PC-3 (cell line): ENCODE measurements at regions not wholly inside any gene's neighbourhood (a gene's known extent, or its start where the extent isn't known, plus 50 kb on each side); places are given as distances from the start of the nearest gene placed in this dataset.

Experiments
- ATAC-seq: fragments of 200-7000 bp; cut with Tn5 transposase; 2 replicates; pipeline ENCODE4 v1.9.1; 2020; ENCODE audit warnings: mild to moderate bottlenecking, moderate library complexity
- BruUV-seq: library from RNA; stranded (reverse); fragments of 400-500 nt; replicated peaks from 2 replicates; lab custom pipeline; 2021; lab: Mats Ljungman, UMichigan
- CTCF ChIA-PET: fragments of 300-600 bp; sonication (Branson Sonifier 250); formaldehyde crosslinking; loops from one replicate; lab custom pipeline; 2022; ENCODE audit warnings: antibody characterized with exemption; lab: Charles Lee
- POLR2A ChIA-PET: fragments of 300-600 bp; sonication (Branson Sonifier 250); formaldehyde crosslinking; loops from one replicate; lab custom pipeline; 2022; ENCODE audit warnings: antibody characterized with exemption; ENCODE audit not compliant: unreplicated experiment; lab: Charles Lee
- DNase-seq: peaks from one replicate; pipeline ENCODE4 v3.0.0-alpha.2; 2015
- H2AFZ ChIP-seq: fragments of 300-600 bp; sonication (generic); 2 replicates; pipeline ENCODE4 v1.6.0; 2016; ENCODE audit warnings: antibody characterized with exemption, low read length
- H3F3A ChIP-seq: fragments of 300-600 bp; sonication (generic); one replicate; pipeline ENCODE4 v1.6.0; 2017; ENCODE audit warnings: antibody characterized with exemption, low read length, control low read depth, mild to moderate bottlenecking; ENCODE audit not compliant: unreplicated experiment
- H3K27ac ChIP-seq: fragments of 300-600 bp; sonication (generic); 2 replicates; pipeline ENCODE4 v1.5.1; 2016; ENCODE audit warnings: mild to moderate bottlenecking, low read length
- H3K27me3 ChIP-seq: fragments of 300-600 bp; sonication (generic); 2 replicates; pipeline ENCODE4 v1.6.1; 2016; ENCODE audit warnings: low read length, mixed read lengths
- H3K36me3 ChIP-seq: fragments of 300-600 bp; sonication (generic); 2 replicates; pipeline ENCODE4 v1.6.1; 2016; ENCODE audit warnings: low read depth, mixed run types, low read length, mixed read lengths
- H3K4me1 ChIP-seq: fragments of 300-600 bp; sonication (generic); 2 replicates; pipeline ENCODE4 v1.5.1; 2016; ENCODE audit warnings: low read length; ENCODE audit not compliant: insufficient read depth
- H3K4me2 ChIP-seq: fragments of 300-600 bp; sonication (generic); 2 replicates; pipeline ENCODE4 v1.6.0; 2016; ENCODE audit warnings: low read length
- H3K4me3 ChIP-seq: fragments of 300-600 bp; sonication (generic); 2 replicates; pipeline ENCODE4 v1.5.1; 2016; ENCODE audit warnings: mild to moderate bottlenecking, low read length, mixed read lengths
- H3K79me2 ChIP-seq: fragments of 300-600 bp; sonication (generic); 2 replicates; pipeline ENCODE4 v1.6.1; 2017; ENCODE audit warnings: low read length, mixed read lengths
- H3K9ac ChIP-seq: fragments of 300-600 bp; sonication (generic); 2 replicates; pipeline ENCODE4 v1.6.0; 2016; ENCODE audit warnings: mild to moderate bottlenecking, low read length
- H3K9me2 ChIP-seq: fragments of 300-600 bp; sonication (generic); replicated peaks from 2 replicates; pipeline ENCODE4 v1.6.1; 2016; ENCODE audit warnings: mixed run types, low read length, mixed read lengths
- H3K9me3 ChIP-seq: fragments of 300-600 bp; sonication (generic); 2 replicates; pipeline ENCODE4 v1.6.1; 2016; ENCODE audit warnings: low read length, mixed read lengths
- H4K20me1 ChIP-seq: fragments of 300-600 bp; sonication (generic); 2 replicates; pipeline ENCODE4 v1.6.1; 2016; ENCODE audit warnings: low read length, mixed read lengths
- CTCF ChIP-seq: fragments of 300-600 bp; sonication (generic); conservative IDR thresholded peaks from 2 replicates; pipeline ENCODE4 v1.5.1; 2017; ENCODE audit warnings: antibody characterized with exemption, low read depth, mild to moderate bottlenecking, low read length
- EZH2 ChIP-seq: fragments of 300-600 bp; sonication (generic); IDR thresholded peaks from one replicate; pipeline ENCODE4 v1.6.1; 2017; ENCODE audit warnings: antibody characterized with exemption, mild to moderate bottlenecking, low read length; ENCODE audit not compliant: unreplicated experiment
- EZH2phosphoT487 ChIP-seq: fragments of 300-600 bp; sonication (generic); IDR thresholded peaks from 2 replicates; pipeline ENCODE4 v1.6.1; 2018; ENCODE audit warnings: mild to moderate bottlenecking, antibody characterized with exemption, low read length, borderline replicate concordance
- intact Hi-C: fragments of 100-400 bp; cut with micrococcal nuclease; formaldehyde crosslinking; loops from 2 replicates; pipeline ENCODE4 v1.9.0; 2023

GRCh38 chr1:38766125-38766524 is 93.4 kb downstream of the RRAGC start:
- Histone ChIP-seq H3K27ac (no peak overlapping the region), H3K9ac (no peak overlapping the region), H3K4me2 (no peak overlapping the region), H3K36me3 (no peaks in the 10 kb centered on the region), H4K20me1 (no peaks in the 10 kb centered on the region), H3K9me3 (no peaks in the 10 kb centered on the region), H2AFZ (no peak overlapping the region), H3K4me3 (no peak overlapping the region), H3F3A (no peaks in the 10 kb centered on the region), H3K27me3 (peaks cover 65% of the 10 kb centered on the region), H3K79me2 (no peaks in the 10 kb centered on the region), H3K9me2 (no peaks in the 10 kb centered on the region), H3K4me1 (no peaks in the 10 kb centered on the region)
- BruUV-seq: no TSS peak
- TF ChIP-seq CTCF: no peak
- no peak for TF ChIP-seq EZH2
- TF ChIP-seq EZH2phosphoT487: no peak
- CTCF ChIA-PET: no interaction called here
- DNase-seq: no peak
- intact Hi-C loops: no loop called here
- POLR2A ChIA-PET: no interaction called here
- ATAC-seq: no peak

- H3K27ac ChIP-seq: no peak overlapping the region
- BruUV-seq: no TSS peak
- ChIA-PET CTCF (no interaction called here), POLR2A (no interaction called here)
- DNase-seq: no peak
- no peaks in the 10 kb centered on the region for H3K36me3 ChIP-seq
- H3K27me3 ChIP-seq: peaks cover 69% of the 10 kb centered on the region
- H4K20me1 ChIP-seq: no peaks in the 10 kb centered on the region
- no peak overlapping the region for H3K9ac ChIP-seq
- H2AFZ ChIP-seq: no peak overlapping the region
- TF ChIP-seq EZH2: no peak
- no peak for TF ChIP-seq EZH2phosphoT487
- TF ChIP-seq CTCF: no peak
- no peak for ATAC-seq
- intact Hi-C loops: no loop called here
- no peaks in the 10 kb centered on the region for H3F3A ChIP-seq
- H3K4me1 ChIP-seq: no peaks in the 10 kb centered on the region
- no peak overlapping the region for H3K4me3 ChIP-seq
- H3K9me3 ChIP-seq: no peaks in the 10 kb centered on the region
- no peaks in the 10 kb centered on the region for H3K9me2 ChIP-seq
- H3K4me2 ChIP-seq: no peak overlapping the region
- no peaks in the 10 kb centered on the region for H3K79me2 ChIP-seq
Measured at GRCh38 chr1:38763121-38763520, 96.5 kb downstream of the RRAGC start.

- intact Hi-C loops: no loop called here
- Histone ChIP-seq H3K27me3 (peaks cover 45% of the 10 kb centered on the region), H2AFZ (no peak overlapping the region), H3K36me3 (no peaks in the 10 kb centered on the region), H4K20me1 (no peaks in the 10 kb centered on the region), H3K4me3 (no peak overlapping the region), H3K79me2 (no peaks in the 10 kb centered on the region), H3K9me3 (no peaks in the 10 kb centered on the region), H3K4me1 (no peaks in the 10 kb centered on the region), H3K4me2 (no peak overlapping the region), H3K9me2 (no peaks in the 10 kb centered on the region), H3K27ac (no peak overlapping the region), H3K9ac (no peak overlapping the region), H3F3A (no peaks in the 10 kb centered on the region)
- TF ChIP-seq EZH2 (no peak), CTCF (no peak), EZH2phosphoT487 (no peak)
- DNase-seq (no peak), ATAC-seq (no peak)
- ChIA-PET POLR2A (no interaction called here), CTCF (no interaction called here)
- no TSS peak for BruUV-seq
Measured at GRCh38 chr1:38760562-38760961, 99.0 kb downstream of the RRAGC start.
